ENCODE measurements at regions not wholly inside any gene's neighbourhood (a gene's known extent, or its start where the extent isn't known, plus 50 kb on each side); places are given as distances from the start of the nearest gene placed in this dataset.

DNA sequence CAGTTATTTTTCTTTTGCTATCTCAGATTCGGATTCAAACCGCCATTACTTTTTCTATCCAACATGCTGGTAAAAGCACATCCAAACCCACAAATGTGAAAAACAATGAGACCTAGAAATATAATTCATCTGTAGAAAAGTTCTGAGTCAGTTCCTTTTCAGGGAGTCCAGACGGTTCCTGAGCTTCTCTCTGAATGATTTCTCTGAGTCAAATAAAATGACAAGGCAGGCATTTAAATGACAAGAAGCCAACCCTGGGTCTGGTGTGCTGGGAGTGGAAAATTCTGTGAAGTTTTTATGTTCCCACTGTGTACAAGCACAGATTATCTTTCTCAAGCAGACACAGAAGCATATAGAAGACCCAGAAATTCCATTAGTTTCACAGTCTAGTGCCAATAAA lies 96.3 kb upstream of the ANKRD1 start:
- TF ChIP-seq, protein P1, sequence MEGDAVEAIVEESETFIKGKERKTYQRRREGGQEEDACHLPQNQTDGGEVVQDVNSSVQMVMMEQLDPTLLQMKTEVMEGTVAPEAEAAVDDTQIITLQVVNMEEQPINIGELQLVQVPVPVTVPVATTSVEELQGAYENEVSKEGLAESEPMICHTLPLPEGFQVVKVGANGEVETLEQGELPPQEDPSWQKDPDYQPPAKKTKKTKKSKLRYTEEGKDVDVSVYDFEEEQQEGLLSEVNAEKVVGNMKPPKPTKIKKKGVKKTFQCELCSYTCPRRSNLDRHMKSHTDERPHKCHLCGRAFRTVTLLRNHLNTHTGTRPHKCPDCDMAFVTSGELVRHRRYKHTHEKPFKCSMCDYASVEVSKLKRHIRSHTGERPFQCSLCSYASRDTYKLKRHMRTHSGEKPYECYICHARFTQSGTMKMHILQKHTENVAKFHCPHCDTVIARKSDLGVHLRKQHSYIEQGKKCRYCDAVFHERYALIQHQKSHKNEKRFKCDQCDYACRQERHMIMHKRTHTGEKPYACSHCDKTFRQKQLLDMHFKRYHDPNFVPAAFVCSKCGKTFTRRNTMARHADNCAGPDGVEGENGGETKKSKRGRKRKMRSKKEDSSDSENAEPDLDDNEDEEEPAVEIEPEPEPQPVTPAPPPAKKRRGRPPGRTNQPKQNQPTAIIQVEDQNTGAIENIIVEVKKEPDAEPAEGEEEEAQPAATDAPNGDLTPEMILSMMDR (optimal IDR thresholded peaks at IDR 0.05 in 1 of 3, IDR thresholded peaks at IDR 0.05 in 1 of 3, conservative IDR thresholded peaks at IDR 0.05 in 1 of 3; ENCODE audit: extremely low read depth in 1 of 3, insufficient read depth in 2 of 3, low read length in 3 of 3): no peak
- no peak for TF ChIP-seq EZH2 (IDR thresholded peaks at IDR 0.05; ENCODE audit: low read length)

Data from keratinocyte (primary cell).